ENCODE measurements at regions not wholly inside any gene's neighbourhood (a gene's known extent, or its start where the extent isn't known, plus 50 kb on each side); places are given as distances from the start of the nearest gene placed in this dataset.

GRCh38 chr6:167049275-167049674, 50.1 kb downstream of the CEP43 start:
- Mint-ChIP-seq H3K4me1 (ENCODE audit: low read depth) (peaks cover 43% of the 10 kb centered on the region), H3K27me3 (ENCODE audit: low read depth) (no peaks in the 10 kb centered on the region), H3K36me3 (ENCODE audit: insufficient read depth) (no peaks in the 10 kb centered on the region), H3K4me3 (no peak overlapping the region), H3K9me3 (no peaks in the 10 kb centered on the region)
- no peak for ATAC-seq
- no peak for DNase-seq

DNA sequence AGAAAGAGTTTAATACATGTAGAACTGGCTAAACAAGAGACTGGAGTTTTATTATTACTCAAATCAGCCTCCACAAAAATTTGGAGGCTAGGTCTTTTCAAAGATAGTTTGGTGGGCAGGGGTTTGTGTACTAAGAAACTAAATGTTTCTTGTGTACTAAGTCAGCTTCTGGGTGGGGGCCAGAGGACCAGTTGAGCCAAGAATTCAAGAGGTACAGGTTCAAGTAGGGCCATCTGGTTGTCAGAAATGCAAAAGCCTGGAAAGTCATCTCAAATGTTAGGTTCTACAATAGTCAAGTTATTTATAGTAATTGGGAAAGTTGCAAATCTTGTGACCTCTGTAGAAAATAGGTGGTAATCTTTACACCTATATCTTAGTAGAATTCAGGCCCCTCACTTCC, 51.7 kb downstream of the CEP43 start:
- no peak for ATAC-seq
- Mint-ChIP-seq H3K36me3 (ENCODE audit: insufficient read depth) (no peaks in the 10 kb centered on the region), H3K4me3 (no peak overlapping the region), H3K27me3 (ENCODE audit: low read depth) (no peaks in the 10 kb centered on the region), H3K4me1 (ENCODE audit: low read depth) (peaks cover 54% of the 10 kb centered on the region), H3K9me3 (no peaks in the 10 kb centered on the region)
- no peak for DNase-seq

GRCh38 chr6:167053895-167054530, 54.8 kb downstream of the CEP43 start:
- no peaks in the 10 kb centered on the region for H3K36me3 Mint-ChIP-seq (ENCODE audit: insufficient read depth)
- H3K4me3 Mint-ChIP-seq, result no peak overlapping the region
- no peak for DNase-seq
- H3K27me3 Mint-ChIP-seq (ENCODE audit: low read depth), result no peaks in the 10 kb centered on the region
- no peaks in the 10 kb centered on the region for H3K9me3 Mint-ChIP-seq
- no peak for ATAC-seq
- peaks cover 44% of the 10 kb centered on the region for H3K4me1 Mint-ChIP-seq (ENCODE audit: low read depth)

DNA sequence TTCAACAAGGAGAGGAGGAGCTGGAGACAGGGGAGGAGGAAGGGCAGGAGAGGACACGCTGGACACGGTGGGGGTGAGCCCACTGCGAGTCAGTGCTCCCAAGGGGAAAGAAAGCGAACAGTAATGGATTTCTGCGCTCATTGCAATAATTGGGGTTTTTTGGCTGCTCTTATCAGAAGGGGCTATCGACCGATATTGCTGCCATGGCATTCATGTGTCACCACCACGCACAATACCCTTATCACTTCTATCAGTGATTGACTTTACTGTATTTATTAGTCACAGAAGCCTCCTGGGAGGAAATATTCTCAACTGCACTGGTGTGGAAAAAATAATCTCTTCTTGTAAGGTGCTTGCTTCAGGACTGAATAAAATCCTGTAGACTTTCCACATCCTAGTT, 55.8 kb downstream of the CEP43 start:
- no peak for DNase-seq
- no peak overlapping the region for H3K4me3 Mint-ChIP-seq
- peaks cover 43% of the 10 kb centered on the region for H3K4me1 Mint-ChIP-seq (ENCODE audit: low read depth)
- no peaks in the 10 kb centered on the region for H3K9me3 Mint-ChIP-seq
- H3K27me3 Mint-ChIP-seq (ENCODE audit: low read depth), result no peaks in the 10 kb centered on the region
- ATAC-seq, result peak; percentile 15 to 43
- H3K36me3 Mint-ChIP-seq (ENCODE audit: insufficient read depth), result no peaks in the 10 kb centered on the region

- no peak for DNase-seq
- no peaks in the 10 kb centered on the region for H3K9me3 Mint-ChIP-seq
- H3K4me1 Mint-ChIP-seq (ENCODE audit: low read depth), result peaks cover 43% of the 10 kb centered on the region
- peak; percentile 74 to 85 for ATAC-seq
- no peaks in the 10 kb centered on the region for H3K36me3 Mint-ChIP-seq (ENCODE audit: insufficient read depth)
- H3K4me3 Mint-ChIP-seq, result no peak overlapping the region
- no peaks in the 10 kb centered on the region for H3K27me3 Mint-ChIP-seq (ENCODE audit: low read depth)
Measured at GRCh38 chr6:167056370-167056769, 57.2 kb downstream of the CEP43 start.

DNA sequence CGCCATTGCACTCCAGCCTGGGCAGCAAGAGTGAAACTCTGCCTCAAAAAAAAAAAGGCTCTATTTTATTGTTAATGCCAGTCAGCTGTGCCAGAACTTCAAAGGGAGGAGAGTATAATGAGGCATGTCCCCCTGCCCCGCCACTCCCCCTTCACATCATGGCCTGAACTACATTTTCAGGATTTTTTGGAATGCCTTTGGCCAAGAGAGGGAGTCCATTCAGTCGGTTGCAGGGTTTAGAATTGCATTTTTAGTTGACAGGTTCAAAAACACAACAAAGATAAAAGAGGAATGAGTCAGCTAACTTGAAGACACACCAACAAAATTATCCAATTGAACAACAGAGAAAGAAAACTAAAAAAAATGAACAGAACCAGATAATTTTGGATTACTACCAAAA, 59.1 kb downstream of the CEP43 start:
- DNase-seq, result no peak
- H3K9me3 Mint-ChIP-seq, result peaks cover 5% of the 10 kb centered on the region

More for the DNA sequence above, 59.1 kb downstream of the CEP43 start:
- no peak overlapping the region for H3K4me3 Mint-ChIP-seq
- H3K4me1 Mint-ChIP-seq (ENCODE audit: low read depth), result peaks cover 38% of the 10 kb centered on the region
- no peaks in the 10 kb centered on the region for H3K36me3 Mint-ChIP-seq (ENCODE audit: insufficient read depth)
- no peaks in the 10 kb centered on the region for H3K27me3 Mint-ChIP-seq (ENCODE audit: low read depth)
- ATAC-seq, result no peak
